H9 (cell line): ENCODE measurements at regions not wholly inside any gene's neighbourhood (a gene's known extent, or its start where the extent isn't known, plus 50 kb on each side); places are given as distances from the start of the nearest gene placed in this dataset.
A peak's percentile ranks its signal among the peaks of the same experiment; 100 is the strongest.

Source experiments
- DNase-seq: peaks from one replicate; pipeline ENCODE4 v3.0.0-alpha.2; 2017
- H2AFZ ChIP-seq: one replicate; pipeline ENCODE4 v1.6.1; 2013; ENCODE audit warnings: mild to moderate bottlenecking, low read length, control low read depth, moderate library complexity
- H2AK5ac ChIP-seq: 2 replicates; pipeline ENCODE4 v1.6.1; 2013; ENCODE audit warnings: low read length, control low read depth, mixed read lengths; ENCODE audit not compliant: insufficient read length
- H2BK120ac ChIP-seq: one replicate; pipeline ENCODE4 v1.6.1; 2013; ENCODE audit warnings: low read depth, mild to moderate bottlenecking, low read length, control low read depth, inconsistent platforms; ENCODE audit not compliant: poor library complexity, severe bottlenecking
- H2BK12ac ChIP-seq: 2 replicates; pipeline ENCODE4 v1.6.1; 2013; ENCODE audit warnings: low read length, control low read depth, mixed read lengths, low read depth; ENCODE audit not compliant: insufficient read length
- H2BK15ac ChIP-seq: 2 replicates; pipeline ENCODE4 v1.6.1; 2013; ENCODE audit warnings: low read depth, low read length, control low read depth
- H2BK20ac ChIP-seq: one replicate; pipeline ENCODE4 v1.6.1; 2013; ENCODE audit warnings: low read depth, mild to moderate bottlenecking, low read length, control low read depth, inconsistent platforms; ENCODE audit not compliant: poor library complexity, severe bottlenecking
- H2BK5ac ChIP-seq: 2 replicates; pipeline ENCODE4 v1.6.1; 2013; ENCODE audit warnings: low read length, control low read depth, mixed read lengths; ENCODE audit not compliant: insufficient read length
- H3K14ac ChIP-seq: 2 replicates; pipeline ENCODE4 v1.6.1; 2013; ENCODE audit warnings: low read length, control low read depth; ENCODE audit not compliant: insufficient read depth
- H3K18ac ChIP-seq: 2 replicates; pipeline ENCODE4 v1.6.1; 2013; ENCODE audit warnings: low read depth, mild to moderate bottlenecking, mixed read lengths, low read length, control low read depth; ENCODE audit not compliant: insufficient read length
- H3K23ac ChIP-seq: 2 replicates; pipeline ENCODE4 v1.6.1; 2013; ENCODE audit warnings: low read length, control low read depth, mixed read lengths, low read depth; ENCODE audit not compliant: insufficient read length
- H3K23me2 ChIP-seq: 2 replicates; pipeline ENCODE4 v1.6.1; 2013; ENCODE audit warnings: low read depth, mild to moderate bottlenecking, mixed read lengths, low read length, control low read depth; ENCODE audit not compliant: insufficient read length, poor library complexity, severe bottlenecking
- H3K27ac ChIP-seq: 2 replicates; pipeline ENCODE4 v1.5.1; 2013; ENCODE audit warnings: low read length, control low read depth, mixed read lengths, low read depth; ENCODE audit not compliant: insufficient read length
- H3K27me3 ChIP-seq: 2 replicates; pipeline ENCODE4 v1.6.1; 2013; ENCODE audit warnings: low read length, control low read depth, inconsistent platforms; ENCODE audit not compliant: insufficient read depth
- H3K4ac ChIP-seq: 2 replicates; pipeline ENCODE4 v1.6.1; 2013; ENCODE audit warnings: low read depth, mild to moderate bottlenecking, control low read depth, inconsistent platforms, low read length, moderate library complexity
- H3K4me1 ChIP-seq: 2 replicates; pipeline ENCODE4 v1.6.1; 2013; ENCODE audit warnings: low read length, control low read depth, inconsistent platforms; ENCODE audit not compliant: insufficient read depth
- H3K4me2 ChIP-seq: 2 replicates; pipeline ENCODE4 v1.6.1; 2013; ENCODE audit warnings: low read length, control low read depth, mixed read lengths; ENCODE audit not compliant: insufficient read length, insufficient read depth
- H3K56ac ChIP-seq: 2 replicates; pipeline ENCODE4 v1.6.1; 2013; ENCODE audit warnings: low read depth, mild to moderate bottlenecking, mixed read lengths, low read length, control low read depth; ENCODE audit not compliant: insufficient read length
- H3K79me1 ChIP-seq: 2 replicates; pipeline ENCODE4 v1.6.1; 2013; ENCODE audit warnings: low read depth, mild to moderate bottlenecking, moderate library complexity, low read length, control low read depth, inconsistent platforms; ENCODE audit not compliant: insufficient read depth, poor library complexity, severe bottlenecking
- H3K79me2 ChIP-seq: 2 replicates; pipeline ENCODE4 v1.6.1; 2013; ENCODE audit warnings: low read length, control low read depth, inconsistent platforms; ENCODE audit not compliant: insufficient read depth
- H3K9ac ChIP-seq: 2 replicates; pipeline ENCODE4 v1.6.1; 2013; ENCODE audit warnings: low read length, control low read depth, mixed read lengths; ENCODE audit not compliant: insufficient read length; ENCODE audit errors: extremely low read depth
- H3K9me3 ChIP-seq: one replicate; pipeline ENCODE4 v1.6.1; 2013; ENCODE audit warnings: low read depth, low read length, inconsistent platforms; ENCODE audit not compliant: control insufficient read depth
- H3T11ph ChIP-seq: one replicate; pipeline ENCODE4 v1.6.1; 2013; ENCODE audit warnings: mild to moderate bottlenecking, low read length, control low read depth, inconsistent platforms
- H4K20me1 ChIP-seq: one replicate; pipeline ENCODE4 v1.6.1; 2013; ENCODE audit not compliant: control insufficient read depth, insufficient read length, insufficient read depth
- H4K5ac ChIP-seq: 2 replicates; pipeline ENCODE4 v1.6.1; 2013; ENCODE audit warnings: low read depth, mild to moderate bottlenecking, mixed read lengths, low read length, control low read depth; ENCODE audit not compliant: insufficient read length
- H4K8ac ChIP-seq: replicated peaks from 2 replicates; pipeline ENCODE4 v1.6.1; 2013; ENCODE audit warnings: low read length, control low read depth, mixed read lengths, low read depth; ENCODE audit not compliant: insufficient read length
- H4K91ac ChIP-seq: 2 replicates; pipeline ENCODE4 v1.6.1; 2013; ENCODE audit warnings: low read depth, mild to moderate bottlenecking, moderate library complexity, mixed read lengths, low read length, control low read depth; ENCODE audit not compliant: insufficient read length
- H3K27ac Mint-ChIP-seq, 3 experiments: 2 replicates in 2 of 3; 3 replicates in 1 of 3; pipeline ENCODE4 v1.8.0; 2020 to 2021; ENCODE audit warnings: mixed read lengths in 3 of 3, mild to moderate bottlenecking in 1 of 3, moderate library complexity in 1 of 3
- H3K27me3 Mint-ChIP-seq: 2 replicates; pipeline ENCODE4 v1.8.0; 2021; ENCODE audit warnings: low read depth, mild to moderate bottlenecking, moderate library complexity, mixed read lengths
- H3K36me3 Mint-ChIP-seq, 3 experiments: 2 replicates in 2 of 3; 3 replicates in 1 of 3; pipeline ENCODE4 v1.8.0; 2020 to 2021; ENCODE audit warnings: low read depth in 3 of 3, mixed read lengths in 3 of 3; ENCODE audit not compliant: insufficient read depth in 1 of 3
- H3K4me1 Mint-ChIP-seq, 2 experiments: 2 replicates each; pipeline ENCODE4 v1.8.0; 2020; ENCODE audit warnings: mixed read lengths in 2 of 2
- H3K4me3 Mint-ChIP-seq, 2 experiments: 2 replicates in 1 of 2; 3 replicates in 1 of 2; pipeline ENCODE4 v1.8.0; 2020 to 2021; ENCODE audit warnings: mild to moderate bottlenecking in 2 of 2, mixed read lengths in 2 of 2, moderate library complexity in 1 of 2
- H3K9me3 Mint-ChIP-seq, 2 experiments: 2 replicates in 1 of 2; 3 replicates in 1 of 2; pipeline ENCODE4 v1.8.0; 2020; ENCODE audit warnings: mild to moderate bottlenecking in 2 of 2, mixed read lengths in 2 of 2, moderate library complexity in 1 of 2
- CTCF ChIP-seq: fragments of 200-600 bp; sonication (generic); conservative IDR thresholded peaks from 3 replicates; pipeline ENCODE4 v1.8.0; 2021; ENCODE audit warnings: antibody characterized with exemption, mild to moderate bottlenecking
- WGBS: extraction: QIAGEN DNeasy Blood & Tissue Kit; methylation state at CpG from one replicate; pipeline ENCODE4 v1.1.7; 2013; ENCODE audit warnings: missing lambda C conversion rate, low lambda C conversion rate, mixed read lengths; ENCODE audit not compliant: insufficient read length; ENCODE audit errors: extremely low coverage; 5-methylcytosine and 5-hydroxymethylcytosine counted together

- Histone ChIP-seq H3K9me3 (no peaks in the 10 kb centered on the region), H4K20me1 (no peaks in the 10 kb centered on the region), H3K56ac (no peak overlapping the region), H2BK12ac (no peak overlapping the region), H3K23ac (no peak overlapping the region), H3K27ac (no peak overlapping the region), H4K5ac (no peak overlapping the region), H3K9ac (no peak overlapping the region), H3K79me1 (no peaks in the 10 kb centered on the region), H4K91ac (no peak overlapping the region), H3K4ac (no peak overlapping the region), H2AK5ac (no peak overlapping the region), H3K23me2 (no peaks in the 10 kb centered on the region), H2BK15ac (no peak overlapping the region), H4K8ac (no peak overlapping the region), H3K27me3 (no peaks in the 10 kb centered on the region), H2BK5ac (no peak overlapping the region), H3K18ac (no peak overlapping the region), H3T11ph (no peak overlapping the region), H2AFZ (no peak overlapping the region), H3K79me2 (no peaks in the 10 kb centered on the region), H3K4me2 (no peak overlapping the region), H2BK120ac (no peak overlapping the region), H3K4me1 (no peaks in the 10 kb centered on the region), H2BK20ac (no peak overlapping the region), H3K14ac (no peak overlapping the region)
- DNase-seq = no peak
- Mint-ChIP-seq H3K27ac (no peak overlapping the region; a peak in 1 of 7 replicates), H3K36me3 (no peaks in the 10 kb centered on the region), H3K4me1 (no peaks in the 10 kb centered on the region), H3K27me3 (peaks cover 2% of the 10 kb centered on the region; the same call in 1 of the 2 replicates), H3K4me3 (no peak overlapping the region), H3K9me3 (no peaks in the 10 kb centered on the region)
- WGBS = no CpG with 5 or more reads among the region's 4 CpGs
- peak; percentile 36; the same call in 1 of the 3 replicates for TF ChIP-seq CTCF
Measured at GRCh38 chr11:32188785-32189184, 97.9 kb downstream of the RCN1 start.
